GM12873 (cell line): ENCODE measurements at regions not wholly inside any gene's neighbourhood (a gene's known extent, or its start where the extent isn't known, plus 50 kb on each side); places are given as distances from the start of the nearest gene placed in this dataset.

Experiments used
- CTCF ChIP-seq: IDR thresholded peaks from 2 replicates; pipeline ENCODE4 v1.5.1; 2012; ENCODE audit warnings: low read depth, mild to moderate bottlenecking, moderate library complexity, low read length, control low read depth; ENCODE audit not compliant: insufficient read depth; ENCODE audit errors: missing control alignments

- TF ChIP-seq CTCF = no peak
These were observed 201.1 kb downstream of the TFAP2B start for GRCh38 chr6:51019806-51020205.

- no peak for TF ChIP-seq CTCF
These were observed 202.5 kb downstream of the TFAP2B start for GRCh38 chr6:51021171-51021570.

GRCh38 chr6:51024126-51024525 is 205.5 kb downstream of the TFAP2B start:
- TF ChIP-seq CTCF = no peak

GRCh38 chr6:51025082-51025777 is 206.6 kb downstream of the TFAP2B start:
- no peak for TF ChIP-seq CTCF

- no peak for TF ChIP-seq CTCF
These were observed 208.8 kb downstream of the TFAP2B start for GRCh38 chr6:51027283-51028065.

GRCh38 chr6:51028276-51028675 is 209.6 kb downstream of the TFAP2B start:
- no peak for TF ChIP-seq CTCF

GRCh38 chr6:51029561-51029960 is 210.9 kb downstream of the TFAP2B start:
- TF ChIP-seq CTCF = no peak
